Thoracic aorta (tissue), 2 donors: ENCODE measurements at regions not wholly inside any gene's neighbourhood (a gene's known extent, or its start where the extent isn't known, plus 50 kb on each side); places are given as distances from the start of the nearest gene placed in this dataset.

Source experiments
- ATAC-seq: fragments of 150-250 bp; one replicate; pipeline ENCODE4 v1.8.0; 2017; ENCODE audit warnings: low read depth; ENCODE audit not compliant: insufficient number of reproducible peaks, low FRiP score
- DNase-seq: peaks from one replicate; pipeline ENCODE4 v3.0.0-alpha.2; 2020; ENCODE audit warnings: low spot score
- H3K27ac ChIP-seq, 2 donors: fragments of 200-600 bp; sonication (generic); 1 replicate in 1 of 2; 2 replicates in 1 of 2; pipeline ENCODE4 v1.5.1; 2016; ENCODE audit warnings: mild to moderate bottlenecking in 2 of 2, moderate library complexity in 2 of 2
- H3K27me3 ChIP-seq: fragments of 200-600 bp; sonication (generic); replicated peaks from 2 replicates; pipeline ENCODE4 v1.6.0; 2016; ENCODE audit warnings: mild to moderate bottlenecking; ENCODE audit not compliant: insufficient read depth
- H3K36me3 ChIP-seq: fragments of 200-600 bp; sonication (generic); one replicate; pipeline ENCODE4 v1.5.1; 2016
- H3K4me1 ChIP-seq, 2 donors: fragments of 200-600 bp; sonication (generic); 1 replicate in 1 of 2; 2 replicates in 1 of 2; pipeline versions ENCODE4 v1.5.1 to v1.6.0; 2016; ENCODE audit warnings: low read depth in 2 of 2, mild to moderate bottlenecking in 1 of 2; ENCODE audit not compliant: control insufficient read depth in 1 of 2
- H3K4me3 ChIP-seq: fragments of 200-600 bp; sonication (generic); 2 replicates; pipeline ENCODE4 v1.5.1; 2016; ENCODE audit warnings: mild to moderate bottlenecking
- H3K9me3 ChIP-seq: fragments of 200-600 bp; sonication (generic); 2 replicates; pipeline ENCODE4 v1.5.1; 2016
- CTCF ChIP-seq: fragments of 200-600 bp; sonication (generic); IDR thresholded peaks from one replicate; pipeline ENCODE4 v1.5.1; 2019; ENCODE audit warnings: antibody characterized with exemption

- H3K9me3 ChIP-seq = no peaks in the 10 kb centered on the region
- H3K27ac ChIP-seq = no peak overlapping the region
- H3K36me3 ChIP-seq = no peaks in the 10 kb centered on the region
- H3K4me3 ChIP-seq = no peak overlapping the region
- no peak for DNase-seq
- H3K4me1 ChIP-seq = peaks cover 0 to 13% of the 10 kb centered on the region in 2 donors
- ATAC-seq = no peak
- no peaks in the 10 kb centered on the region for H3K27me3 ChIP-seq
- TF ChIP-seq CTCF = no peak
Measured at GRCh38 chr4:152011469-152011868, 250.7 kb upstream of the GATB start.

GRCh38 chr4:152010710-152011079, 249.9 kb upstream of the GATB start:
- H3K4me1 ChIP-seq = peaks cover 0 to 13% of the 10 kb centered on the region in 2 donors
- no peak overlapping the region for H3K27ac ChIP-seq
- ATAC-seq (no peak), DNase-seq (no peak)
- no peaks in the 10 kb centered on the region for H3K36me3 ChIP-seq
- TF ChIP-seq CTCF = no peak
- no peaks in the 10 kb centered on the region for H3K27me3 ChIP-seq
- no peak overlapping the region for H3K4me3 ChIP-seq
- H3K9me3 ChIP-seq = no peaks in the 10 kb centered on the region

- no peaks in the 10 kb centered on the region for H3K27me3 ChIP-seq
- TF ChIP-seq CTCF = no peak
- peaks cover 0 to 13% of the 10 kb centered on the region in 2 donors for H3K4me1 ChIP-seq
- no peak for DNase-seq
- H3K9me3 ChIP-seq = no peaks in the 10 kb centered on the region
- H3K4me3 ChIP-seq = no peak overlapping the region
- no peak overlapping the region for H3K27ac ChIP-seq
- H3K36me3 ChIP-seq = no peaks in the 10 kb centered on the region
- ATAC-seq = no peak
Measured at GRCh38 chr4:152009983-152010709, 249.3 kb upstream of the GATB start.

- ATAC-seq (no peak), DNase-seq (no peak)
- no peak overlapping the region for H3K4me3 ChIP-seq
- TF ChIP-seq CTCF = no peak
- H3K27ac ChIP-seq = no peak overlapping the region
- H3K9me3 ChIP-seq = no peaks in the 10 kb centered on the region
- peaks cover 0 to 13% of the 10 kb centered on the region in 2 donors for H3K4me1 ChIP-seq
- H3K27me3 ChIP-seq = no peaks in the 10 kb centered on the region
- no peaks in the 10 kb centered on the region for H3K36me3 ChIP-seq
Measured at GRCh38 chr4:152009031-152009670, 248.3 kb upstream of the GATB start.

GRCh38 chr4:152007111-152007510, 246.3 kb upstream of the GATB start:
- Histone ChIP-seq H3K36me3 (no peaks in the 10 kb centered on the region), H3K27me3 (no peaks in the 10 kb centered on the region), H3K27ac (no peak overlapping the region), H3K4me3 (no peak overlapping the region), H3K4me1 (peaks cover 0 to 13% of the 10 kb centered on the region in 2 donors), H3K9me3 (no peaks in the 10 kb centered on the region)
- DNase-seq (no peak), ATAC-seq (no peak)
- TF ChIP-seq CTCF = no peak
